ENCODE measurements at regions not wholly inside any gene's neighbourhood (a gene's known extent, or its start where the extent isn't known, plus 50 kb on each side); places are given as distances from the start of the nearest gene placed in this dataset.

DNA sequence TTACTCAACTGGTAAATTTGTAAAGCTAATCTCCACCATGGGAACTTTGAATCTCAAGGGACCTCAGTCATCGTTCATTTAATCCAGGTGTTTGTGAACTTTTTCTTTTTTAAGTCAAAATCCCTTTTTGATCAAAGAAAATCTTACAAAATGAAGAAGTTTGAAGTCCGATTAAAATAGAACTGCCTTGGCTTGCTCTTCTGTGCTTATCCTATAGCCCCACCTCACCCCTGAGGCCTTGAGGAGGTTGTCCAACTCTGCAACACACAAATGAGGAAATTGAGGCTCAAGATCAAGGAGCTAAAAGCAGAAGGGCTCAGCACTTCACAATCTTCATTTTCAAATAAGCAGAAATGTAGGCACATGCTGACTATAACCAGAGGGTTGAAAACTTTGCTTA lies 240.3 kb upstream of the SFRP2 start:
- no peak for TF ChIP-seq EZH2 (IDR thresholded peaks at IDR 0.05; ENCODE audit: borderline replicate concordance, low read depth, low read length, poor library complexity, severe bottlenecking)
- TF ChIP-seq, protein P1, sequence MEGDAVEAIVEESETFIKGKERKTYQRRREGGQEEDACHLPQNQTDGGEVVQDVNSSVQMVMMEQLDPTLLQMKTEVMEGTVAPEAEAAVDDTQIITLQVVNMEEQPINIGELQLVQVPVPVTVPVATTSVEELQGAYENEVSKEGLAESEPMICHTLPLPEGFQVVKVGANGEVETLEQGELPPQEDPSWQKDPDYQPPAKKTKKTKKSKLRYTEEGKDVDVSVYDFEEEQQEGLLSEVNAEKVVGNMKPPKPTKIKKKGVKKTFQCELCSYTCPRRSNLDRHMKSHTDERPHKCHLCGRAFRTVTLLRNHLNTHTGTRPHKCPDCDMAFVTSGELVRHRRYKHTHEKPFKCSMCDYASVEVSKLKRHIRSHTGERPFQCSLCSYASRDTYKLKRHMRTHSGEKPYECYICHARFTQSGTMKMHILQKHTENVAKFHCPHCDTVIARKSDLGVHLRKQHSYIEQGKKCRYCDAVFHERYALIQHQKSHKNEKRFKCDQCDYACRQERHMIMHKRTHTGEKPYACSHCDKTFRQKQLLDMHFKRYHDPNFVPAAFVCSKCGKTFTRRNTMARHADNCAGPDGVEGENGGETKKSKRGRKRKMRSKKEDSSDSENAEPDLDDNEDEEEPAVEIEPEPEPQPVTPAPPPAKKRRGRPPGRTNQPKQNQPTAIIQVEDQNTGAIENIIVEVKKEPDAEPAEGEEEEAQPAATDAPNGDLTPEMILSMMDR (conservative IDR thresholded peaks at IDR 0.05; ENCODE audit: low read depth, low read length) = no peak
